ENCODE measurements at regions not wholly inside any gene's neighbourhood (a gene's known extent, or its start where the extent isn't known, plus 50 kb on each side); places are given as distances from the start of the nearest gene placed in this dataset.

DNA sequence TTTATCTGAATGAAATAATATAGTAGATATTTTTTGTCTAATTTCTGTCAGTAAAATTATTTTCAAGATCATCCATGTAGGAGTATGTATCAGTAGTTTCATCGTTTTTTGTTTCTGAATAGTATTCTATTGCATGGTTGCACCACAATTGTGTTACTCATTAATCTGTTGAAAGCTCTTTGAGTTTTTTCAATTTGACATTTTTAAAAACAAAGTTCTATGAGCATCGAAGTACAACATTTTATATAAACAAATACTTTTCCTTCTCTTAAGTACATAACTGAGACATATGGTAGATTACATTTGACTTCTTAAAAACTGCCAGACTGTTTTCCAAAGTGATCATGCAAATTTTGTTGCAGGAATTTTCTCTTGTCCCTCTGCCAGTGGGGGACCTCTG is 1113.1 kb upstream of the CITED2 start:
- Histone ChIP-seq H3K27me3 (replicated peaks in 1 of 2; ENCODE audit: control insufficient read depth in 2 of 2, extremely low read depth in 1 of 2, insufficient read depth in 2 of 2, low read length in 1 of 2) (no peaks in the 10 kb centered on the region), H3K4me3 (ENCODE audit: control insufficient read depth in 1 of 2, extremely low read depth in 1 of 2, low read length in 1 of 2) (no peak overlapping the region), H3K4me1 (ENCODE audit: control insufficient read depth in 1 of 2, extremely low read depth in 1 of 2, insufficient read depth in 2 of 2, low read length in 2 of 2) (no peaks in the 10 kb centered on the region), H3K27ac (ENCODE audit: low read length) (no peak overlapping the region), H3K9me3 (no peaks in the 10 kb centered on the region), H3K36me3 (ENCODE audit: control insufficient read depth in 2 of 2, extremely low read depth in 1 of 2, insufficient read depth in 1 of 2, low read length in 1 of 2) (no peaks in the 10 kb centered on the region)
- no peak overlapping the region for H3K27ac Mint-ChIP-seq
- no peaks in the 10 kb centered on the region for H3K4me1 Mint-ChIP-seq
- no peaks in the 10 kb centered on the region for H3K36me3 Mint-ChIP-seq
- H3K27me3 Mint-ChIP-seq, result no peaks in the 10 kb centered on the region
- ChIA-PET CTCF (no interaction called here), POLR2A (no interaction called here)
- no peak overlapping the region for H3K4me3 Mint-ChIP-seq
- WGBS (ENCODE audit: insufficient coverage), result no CpG with 5 or more reads among the region's 2 CpGs
- peaks cover 0 to 3% (median 0%) of the 10 kb centered on the region in 3 donors for H3K9me3 Mint-ChIP-seq
- DNase-seq (no peak), ATAC-seq (replicated peaks in 1 of 4) (no peak)

GRCh38 chr6:140486450-140487361 is 1112.3 kb upstream of the CITED2 start:
- ChIA-PET CTCF (no interaction called here), POLR2A (no interaction called here)
- Mint-ChIP-seq H3K4me3 (no peak overlapping the region), H3K27ac (no peak overlapping the region), H3K4me1 (no peaks in the 10 kb centered on the region), H3K27me3 (no peaks in the 10 kb centered on the region), H3K9me3 (peaks cover 0 to 3% (median 0%) of the 10 kb centered on the region in 3 donors), H3K36me3 (no peaks in the 10 kb centered on the region)
- Histone ChIP-seq H3K4me3 (ENCODE audit: control insufficient read depth in 1 of 2, extremely low read depth in 1 of 2, low read length in 1 of 2) (no peak overlapping the region), H3K27me3 (replicated peaks in 1 of 2; ENCODE audit: control insufficient read depth in 2 of 2, extremely low read depth in 1 of 2, insufficient read depth in 2 of 2, low read length in 1 of 2) (no peaks in the 10 kb centered on the region), H3K27ac (ENCODE audit: low read length) (no peak overlapping the region), H3K9me3 (no peaks in the 10 kb centered on the region), H3K36me3 (ENCODE audit: control insufficient read depth in 2 of 2, extremely low read depth in 1 of 2, insufficient read depth in 1 of 2, low read length in 1 of 2) (no peaks in the 10 kb centered on the region), H3K4me1 (ENCODE audit: control insufficient read depth in 1 of 2, extremely low read depth in 1 of 2, insufficient read depth in 2 of 2, low read length in 2 of 2) (no peaks in the 10 kb centered on the region)
- DNase-seq, result no peak
- WGBS (ENCODE audit: insufficient coverage), result 80% methylated on average over 1 of the region's 3 CpGs
- no peak for ATAC-seq (replicated peaks in 1 of 4)

DNA sequence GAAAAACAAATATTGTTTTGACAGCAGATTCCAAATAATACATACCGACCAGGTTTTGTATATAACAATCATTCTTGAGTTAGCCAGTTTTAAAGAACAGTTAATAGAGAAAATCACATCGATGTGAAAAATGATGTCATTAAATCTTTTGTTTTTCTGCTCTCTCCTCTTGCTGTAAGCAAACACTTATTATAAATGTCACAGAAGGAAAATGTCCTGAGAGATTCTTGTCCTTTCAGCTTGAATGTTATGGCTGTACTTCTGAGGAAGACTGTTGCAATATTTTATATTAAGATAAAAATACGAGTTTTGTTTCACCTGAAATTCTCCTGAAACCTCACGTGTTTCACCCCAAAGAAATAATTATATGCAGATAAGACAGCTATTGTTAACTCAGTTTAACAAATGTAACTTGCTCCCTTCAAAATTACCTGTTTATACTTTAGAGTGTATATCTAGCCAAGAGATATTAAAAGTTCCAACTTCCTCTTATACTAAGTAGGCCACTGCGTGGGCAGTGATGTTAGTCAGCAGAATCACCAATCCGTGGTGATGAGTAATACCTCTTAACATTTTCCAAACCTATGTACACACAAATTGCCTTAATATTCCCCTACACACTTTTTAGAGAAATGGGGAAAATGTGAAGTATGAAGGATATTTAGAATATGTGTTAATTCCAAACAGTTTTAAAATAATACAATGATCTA is 1111.4 kb upstream of the CITED2 start:
- Histone ChIP-seq H3K27me3 (replicated peaks in 1 of 2; ENCODE audit: control insufficient read depth in 2 of 2, extremely low read depth in 1 of 2, insufficient read depth in 2 of 2, low read length in 1 of 2) (no peaks in the 10 kb centered on the region), H3K9me3 (no peaks in the 10 kb centered on the region), H3K4me3 (ENCODE audit: control insufficient read depth in 1 of 2, extremely low read depth in 1 of 2, low read length in 1 of 2) (no peak overlapping the region), H3K27ac (ENCODE audit: low read length) (no peak overlapping the region), H3K36me3 (ENCODE audit: control insufficient read depth in 2 of 2, extremely low read depth in 1 of 2, insufficient read depth in 1 of 2, low read length in 1 of 2) (no peaks in the 10 kb centered on the region), H3K4me1 (ENCODE audit: control insufficient read depth in 1 of 2, extremely low read depth in 1 of 2, insufficient read depth in 2 of 2, low read length in 2 of 2) (no peaks in the 10 kb centered on the region)
- Mint-ChIP-seq H3K27me3 (no peaks in the 10 kb centered on the region), H3K4me1 (no peaks in the 10 kb centered on the region), H3K27ac (no peak overlapping the region), H3K36me3 (no peaks in the 10 kb centered on the region), H3K4me3 (no peak overlapping the region), H3K9me3 (peaks cover 0 to 3% (median 0%) of the 10 kb centered on the region in 3 donors)
- ChIA-PET POLR2A (no interaction called here), CTCF (no interaction called here)
- DNase-seq (no peak), ATAC-seq (replicated peaks in 1 of 4) (no peak)
- no CpG with 5 or more reads among the region's 6 CpGs for WGBS (ENCODE audit: insufficient coverage)

DNA sequence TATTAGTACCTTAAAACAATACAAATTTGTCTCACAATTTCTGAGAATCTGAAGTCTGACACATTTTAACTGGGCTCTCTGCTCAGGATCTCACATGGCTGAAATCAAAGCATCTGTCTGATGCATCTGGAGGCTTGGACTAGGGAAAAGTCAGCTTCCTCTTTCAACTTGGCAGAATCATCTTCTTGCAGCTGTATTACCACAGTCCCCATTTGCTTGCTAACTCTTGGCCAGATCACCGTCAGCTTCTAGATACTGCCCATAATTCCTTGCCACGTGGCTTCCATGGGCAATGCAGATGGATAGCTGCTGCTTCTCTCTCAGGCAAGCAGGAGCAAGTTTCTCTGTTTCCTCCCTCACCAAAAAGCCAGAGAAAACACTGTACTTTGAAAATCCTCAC is 1106.4 kb upstream of the CITED2 start:
- no peak overlapping the region for H3K4me3 Mint-ChIP-seq
- no peak overlapping the region for H3K27ac Mint-ChIP-seq
- Histone ChIP-seq H3K9me3 (no peaks in the 10 kb centered on the region), H3K36me3 (ENCODE audit: control insufficient read depth in 2 of 2, extremely low read depth in 1 of 2, insufficient read depth in 1 of 2, low read length in 1 of 2) (no peaks in the 10 kb centered on the region), H3K4me1 (ENCODE audit: control insufficient read depth in 1 of 2, extremely low read depth in 1 of 2, insufficient read depth in 2 of 2, low read length in 2 of 2) (no peaks in the 10 kb centered on the region), H3K4me3 (ENCODE audit: control insufficient read depth in 1 of 2, extremely low read depth in 1 of 2, low read length in 1 of 2) (no peak overlapping the region), H3K27me3 (replicated peaks in 1 of 2; ENCODE audit: control insufficient read depth in 2 of 2, extremely low read depth in 1 of 2, insufficient read depth in 2 of 2, low read length in 1 of 2) (no peaks in the 10 kb centered on the region), H3K27ac (ENCODE audit: low read length) (no peak overlapping the region)
- no peaks in the 10 kb centered on the region for H3K27me3 Mint-ChIP-seq
- DNase-seq (no peak), ATAC-seq (replicated peaks in 1 of 4) (no peak)
- 25% methylated on average over 2 of the region's 2 CpGs for WGBS (ENCODE audit: insufficient coverage)
- no peaks in the 10 kb centered on the region for H3K4me1 Mint-ChIP-seq
- POLR2A ChIA-PET, result no interaction called here
- no peaks in the 10 kb centered on the region for H3K9me3 Mint-ChIP-seq
- no peaks in the 10 kb centered on the region for H3K36me3 Mint-ChIP-seq
- CTCF ChIA-PET, result no interaction called here

DNA sequence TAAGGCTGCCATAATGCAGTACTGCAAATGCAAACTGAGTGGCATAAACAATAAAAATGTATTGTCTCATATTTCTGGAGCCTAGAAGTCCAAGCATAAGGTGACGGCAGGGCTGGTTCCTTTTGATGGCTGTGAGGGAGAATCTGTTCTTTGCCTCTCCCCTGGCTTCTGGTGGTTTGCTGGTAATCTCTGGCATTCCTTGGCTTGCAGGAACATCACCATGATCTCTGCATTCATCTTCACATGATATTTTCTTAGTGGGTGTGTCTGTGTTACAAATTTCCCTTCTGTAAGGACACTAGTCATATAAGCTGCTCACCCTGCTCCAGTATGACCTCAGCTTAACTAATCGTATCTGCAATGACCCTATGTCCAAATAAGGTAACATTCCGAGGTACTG is 1104.2 kb upstream of the CITED2 start:
- 100% methylated on average over 1 of the region's 3 CpGs for WGBS (ENCODE audit: insufficient coverage)
- POLR2A ChIA-PET, result no interaction called here
- H3K27me3 Mint-ChIP-seq, result no peaks in the 10 kb centered on the region

DNA sequence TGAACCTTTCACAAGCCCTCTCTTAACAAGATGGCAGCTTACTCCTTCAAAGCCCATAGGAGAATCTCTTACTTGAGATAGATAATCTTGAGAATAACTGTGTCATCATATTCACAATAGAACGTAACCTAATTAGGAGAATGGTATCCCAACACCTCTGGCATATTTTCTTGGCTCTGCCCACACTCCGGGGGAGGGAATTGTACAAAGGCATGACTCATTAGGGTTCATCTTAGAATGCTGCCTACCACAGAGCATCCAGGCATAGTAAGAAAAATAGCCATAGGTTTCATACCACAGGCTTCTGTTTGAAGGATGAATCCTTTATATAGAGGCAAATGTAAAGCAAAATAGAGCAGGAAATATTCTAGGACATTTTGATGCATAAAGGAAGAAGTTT is 1100.6 kb upstream of the CITED2 start:
- H3K27me3 ChIP-seq (replicated peaks in 1 of 2; ENCODE audit: control insufficient read depth in 2 of 2, extremely low read depth in 1 of 2, insufficient read depth in 2 of 2, low read length in 1 of 2), result no peaks in the 10 kb centered on the region
- no peak overlapping the region for H3K27ac ChIP-seq (ENCODE audit: low read length)
- DNase-seq (no peak), ATAC-seq (replicated peaks in 1 of 4) (no peak)
- Mint-ChIP-seq H3K4me3 (no peak overlapping the region), H3K27me3 (no peaks in the 10 kb centered on the region), H3K27ac (no peak overlapping the region), H3K4me1 (no peaks in the 10 kb centered on the region), H3K9me3 (no peaks in the 10 kb centered on the region), H3K36me3 (no peaks in the 10 kb centered on the region)
- no peaks in the 10 kb centered on the region for H3K36me3 ChIP-seq (ENCODE audit: control insufficient read depth in 2 of 2, extremely low read depth in 1 of 2, insufficient read depth in 1 of 2, low read length in 1 of 2)
- no peak overlapping the region for H3K4me3 ChIP-seq (ENCODE audit: control insufficient read depth in 1 of 2, extremely low read depth in 1 of 2, low read length in 1 of 2)
- no CpG with 5 or more reads among the region's 2 CpGs for WGBS (ENCODE audit: insufficient coverage)
- CTCF ChIA-PET, result no interaction called here
- H3K4me1 ChIP-seq (ENCODE audit: control insufficient read depth in 1 of 2, extremely low read depth in 1 of 2, insufficient read depth in 2 of 2, low read length in 2 of 2), result no peaks in the 10 kb centered on the region
- POLR2A ChIA-PET, result no interaction called here
- H3K9me3 ChIP-seq, result no peaks in the 10 kb centered on the region

More for the DNA sequence above, 1104.2 kb upstream of the CITED2 start:
- H3K4me3 Mint-ChIP-seq, result no peak overlapping the region
- H3K27ac Mint-ChIP-seq, result no peak overlapping the region
- no peak overlapping the region for H3K27ac ChIP-seq (ENCODE audit: low read length)
- H3K36me3 ChIP-seq (ENCODE audit: control insufficient read depth in 2 of 2, extremely low read depth in 1 of 2, insufficient read depth in 1 of 2, low read length in 1 of 2), result no peaks in the 10 kb centered on the region
- H3K9me3 Mint-ChIP-seq, result no peaks in the 10 kb centered on the region
- no peaks in the 10 kb centered on the region for H3K27me3 ChIP-seq (replicated peaks in 1 of 2; ENCODE audit: control insufficient read depth in 2 of 2, extremely low read depth in 1 of 2, insufficient read depth in 2 of 2, low read length in 1 of 2)
- ATAC-seq (replicated peaks in 1 of 4) (no peak), DNase-seq (no peak)
- no peaks in the 10 kb centered on the region for H3K4me1 ChIP-seq (ENCODE audit: control insufficient read depth in 1 of 2, extremely low read depth in 1 of 2, insufficient read depth in 2 of 2, low read length in 2 of 2)
- H3K4me3 ChIP-seq (ENCODE audit: control insufficient read depth in 1 of 2, extremely low read depth in 1 of 2, low read length in 1 of 2), result no peak overlapping the region
- CTCF ChIA-PET, result no interaction called here
- H3K4me1 Mint-ChIP-seq, result no peaks in the 10 kb centered on the region
- no peaks in the 10 kb centered on the region for H3K9me3 ChIP-seq
- no peaks in the 10 kb centered on the region for H3K36me3 Mint-ChIP-seq

All from T-cell (primary cell).